A549 (cell line): ENCODE measurements at regions not wholly inside any gene's neighbourhood (a gene's known extent, or its start where the extent isn't known, plus 50 kb on each side); places are given as distances from the start of the nearest gene placed in this dataset.

Experiments used
- ATAC-seq, 2 experiments: fragments of 200-7000 bp in 1 of 2; fragments of >200 bp in 1 of 2; cut with Nextera tagmentation in 1 of 2; cut with Tn5 transposase in 1 of 2; 3 replicates each; pipeline versions ENCODE4 v1.8.0 to v1.9.1; 2018 to 2020; ENCODE audit warnings: mild to moderate bottlenecking in 1 of 2, moderate library complexity in 1 of 2
- CTCF ChIA-PET: fragments of 300-600 bp; sonication (Branson Sonifier 250); formaldehyde crosslinking; extraction: SDS; loops from one replicate; lab custom pipeline; 2021; ENCODE audit warnings: antibody characterized with exemption, inconsistent platforms; lab: Yijun Ruan, JAX
- POLR2A ChIA-PET: fragments of 350-600 bp; formaldehyde crosslinking; extraction: SDS; loops from one replicate; lab custom pipeline; 2021; ENCODE audit warnings: antibody characterized with exemption, inconsistent platforms; lab: Yijun Ruan, JAX
- DNase-seq, 2 experiments: peaks; one replicate each; pipeline versions ENCODE4 v3.0.0 to v3.0.0-alpha.2; 2011 to 2016; ENCODE audit warnings: low read depth in 1 of 2, low spot score in 1 of 2
- FAIRE-seq: peaks from 2 replicates; lab custom pipeline; 2011; peaks lifted over from hg19 to GRCh38; lab: Jason Lieb, UNC
- H3K27ac ChIP-seq, 2 experiments: fragments of >200 bp; sonication (Bioruptor Twin); formaldehyde crosslinking; 3 replicates each; pipeline ENCODE4 v1.5.1; 2016 to 2017
- H3K4me1 ChIP-seq: fragments of >200 bp; sonication (Bioruptor Twin); formaldehyde crosslinking; 3 replicates; pipeline ENCODE4 v1.6.1; 2016
- H3K4me2 ChIP-seq: fragments of >200 bp; sonication (Bioruptor Twin); formaldehyde crosslinking; 3 replicates; pipeline ENCODE4 v1.6.1; 2016
- H3K4me3 ChIP-seq: fragments of >200 bp; sonication (Bioruptor Twin); formaldehyde crosslinking; 3 replicates; pipeline ENCODE4 v1.5.1; 2016
- H3K9me3 ChIP-seq: fragments of >200 bp; sonication (Bioruptor Twin); formaldehyde crosslinking; 3 replicates; pipeline ENCODE4 v1.6.1; 2016
- CBX2 ChIP-seq: fragments of 200-600 bp; sonication (generic); IDR thresholded peaks from 2 replicates; pipeline ENCODE4 v1.6.1; 2016; ENCODE audit warnings: low read depth, mild to moderate bottlenecking, borderline replicate concordance
- ELK1 ChIP-seq: fragments of 150-350 bp; IDR thresholded peaks from 2 replicates; pipeline ENCODE4 v1.6.1; 2014; ENCODE audit warnings: low read depth, mild to moderate bottlenecking, low read length
- FOXS1 ChIP-seq: fragments of 250-450 bp; sonication (Bioruptor Pico); IDR thresholded peaks from 2 replicates; pipeline ENCODE4 v1.5.0; 2020; ENCODE audit warnings: mild to moderate bottlenecking, moderate library complexity
- HOXB13 ChIP-seq: fragments of 250-450 bp; sonication (Bioruptor Pico); IDR thresholded peaks from 2 replicates; pipeline ENCODE4 v1.5.0; 2020; ENCODE audit warnings: low read depth, mild to moderate bottlenecking, moderate library complexity
- KDM1A ChIP-seq: fragments of 200-600 bp; sonication (generic); IDR thresholded peaks from 2 replicates; pipeline ENCODE4 v1.6.1; 2016; ENCODE audit warnings: low read depth, mild to moderate bottlenecking
- MAFK ChIP-seq: fragments of 450-650 bp; IDR thresholded peaks from 2 replicates; pipeline ENCODE4 v1.6.1; 2014; ENCODE audit not compliant: partially characterized antibody
- MAZ ChIP-seq: fragments of 150-350 bp; IDR thresholded peaks from 2 replicates; pipeline ENCODE4 v1.6.1; 2014; ENCODE audit warnings: antibody characterized with exemption, low read depth, low read length, borderline replicate concordance
- RAD21 ChIP-seq, 2 experiments: fragments of >200 bp in 1 of 2; sonication (Bioruptor Twin) in 1 of 2; formaldehyde crosslinking in 1 of 2; IDR thresholded peaks in 1 of 2; conservative IDR thresholded peaks in 1 of 2; 2 replicates in 1 of 2; 3 replicates in 1 of 2; pipeline ENCODE4 v1.6.1; 2012 to 2018; ENCODE audit warnings: inconsistent platforms in 1 of 2
- RCOR1 ChIP-seq: fragments of 150-350 bp; IDR thresholded peaks from 2 replicates; pipeline ENCODE4 v1.6.1; 2014; ENCODE audit warnings: antibody characterized with exemption, low read length, low read depth
- SMC3 ChIP-seq: fragments of >200 bp; sonication (Bioruptor Twin); formaldehyde crosslinking; IDR thresholded peaks from 3 replicates; pipeline ENCODE4 v1.6.1; 2018; ENCODE audit warnings: inconsistent platforms
- ZC3H11A ChIP-seq: fragments of 450-650 bp; IDR thresholded peaks from 2 replicates; pipeline ENCODE4 v1.6.1; 2014; ENCODE audit warnings: antibody characterized with exemption, mild to moderate bottlenecking
- ZFP36 ChIP-seq: fragments of 450-650 bp; IDR thresholded peaks from 2 replicates; pipeline ENCODE4 v1.6.1; 2014; ENCODE audit warnings: borderline replicate concordance; ENCODE audit not compliant: partially characterized antibody
- ZNF302 ChIP-seq: fragments of 250-450 bp; sonication (Bioruptor Pico); IDR thresholded peaks from 2 replicates; pipeline ENCODE4 v1.9.0; 2021; ENCODE audit warnings: inconsistent platforms, mild to moderate bottlenecking, moderate library complexity
- TF ChIP-seq, protein P1 (sequence below): fragments of >200 bp; sonication (Bioruptor Twin); formaldehyde crosslinking; IDR thresholded peaks from 3 replicates; pipeline ENCODE4 v1.6.1; 2016
- TF ChIP-seq, protein P2 (sequence below): IDR thresholded peaks from 2 replicates; pipeline ENCODE4 v1.6.1; 2012

DNA sequence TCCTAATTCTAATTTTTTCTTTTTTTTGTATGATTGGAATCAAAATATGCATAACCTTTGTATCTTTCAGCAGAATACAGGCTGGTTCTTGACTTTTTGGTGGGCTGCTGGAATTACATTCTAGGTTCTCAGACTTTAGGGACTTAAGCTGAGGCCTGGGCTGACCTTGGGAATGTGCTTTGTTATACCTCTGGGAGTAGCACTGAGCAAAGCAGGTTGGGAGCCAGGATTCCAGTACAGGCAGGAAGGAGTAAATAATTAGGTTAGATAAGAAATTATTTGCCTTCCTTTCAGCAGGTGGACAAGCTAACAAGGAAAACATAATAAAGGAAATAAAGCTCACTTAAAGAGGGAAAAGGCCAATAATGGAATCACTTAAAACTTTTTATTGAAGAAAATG is 49.9 kb upstream of the SLC4A4 start:
- Histone ChIP-seq H3K27ac (no peak overlapping the region), H3K4me2 (no peak overlapping the region), H3K4me3 (no peak overlapping the region), H3K9me3 (no peaks in the 10 kb centered on the region), H3K4me1 (0 out of 3 replicates have a peak, but pooled peaks cover 5% of the 10 kb centered on the region)
- TF ChIP-seq, protein P1, sequence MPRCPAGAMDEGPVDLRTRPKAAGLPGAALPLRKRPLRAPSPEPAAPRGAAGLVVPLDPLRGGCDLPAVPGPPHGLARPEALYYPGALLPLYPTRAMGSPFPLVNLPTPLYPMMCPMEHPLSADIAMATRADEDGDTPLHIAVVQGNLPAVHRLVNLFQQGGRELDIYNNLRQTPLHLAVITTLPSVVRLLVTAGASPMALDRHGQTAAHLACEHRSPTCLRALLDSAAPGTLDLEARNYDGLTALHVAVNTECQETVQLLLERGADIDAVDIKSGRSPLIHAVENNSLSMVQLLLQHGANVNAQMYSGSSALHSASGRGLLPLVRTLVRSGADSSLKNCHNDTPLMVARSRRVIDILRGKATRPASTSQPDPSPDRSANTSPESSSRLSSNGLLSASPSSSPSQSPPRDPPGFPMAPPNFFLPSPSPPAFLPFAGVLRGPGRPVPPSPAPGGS = no peak
- no peak for TF ChIP-seq FOXS1 (CRISPR knock-in tag)
- no peak for TF ChIP-seq CBX2
- TF ChIP-seq, protein P2, sequence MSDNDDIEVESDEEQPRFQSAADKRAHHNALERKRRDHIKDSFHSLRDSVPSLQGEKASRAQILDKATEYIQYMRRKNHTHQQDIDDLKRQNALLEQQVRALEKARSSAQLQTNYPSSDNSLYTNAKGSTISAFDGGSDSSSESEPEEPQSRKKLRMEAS = no peak
- no peak for TF ChIP-seq SMC3
- TF ChIP-seq MAZ = no peak
- no peak for TF ChIP-seq KDM1A
- TF ChIP-seq ZC3H11A = no peak
- no peak for TF ChIP-seq MAFK
- TF ChIP-seq ZFP36 = no peak
- TF ChIP-seq ELK1 = no peak
- TF ChIP-seq HOXB13 (CRISPR knock-in tag) = no peak
- TF ChIP-seq RAD21 (conservative IDR thresholded peaks at IDR 0.05 in 1 of 2, IDR thresholded peaks at IDR 0.05 in 1 of 2) = no peak
- no peak for TF ChIP-seq ZNF302 (CRISPR knock-in tag)
- TF ChIP-seq RCOR1 = no peak
- ChIA-PET CTCF (no interaction called here), POLR2A (no interaction called here)
- no peak for ATAC-seq
- FAIRE-seq = no peak
- no peak for DNase-seq
